ENCODE measurements at regions not wholly inside any gene's neighbourhood (a gene's known extent, or its start where the extent isn't known, plus 50 kb on each side); places are given as distances from the start of the nearest gene placed in this dataset.
A peak's percentile ranks its signal among the peaks of the same experiment; 100 is the strongest.

DNA sequence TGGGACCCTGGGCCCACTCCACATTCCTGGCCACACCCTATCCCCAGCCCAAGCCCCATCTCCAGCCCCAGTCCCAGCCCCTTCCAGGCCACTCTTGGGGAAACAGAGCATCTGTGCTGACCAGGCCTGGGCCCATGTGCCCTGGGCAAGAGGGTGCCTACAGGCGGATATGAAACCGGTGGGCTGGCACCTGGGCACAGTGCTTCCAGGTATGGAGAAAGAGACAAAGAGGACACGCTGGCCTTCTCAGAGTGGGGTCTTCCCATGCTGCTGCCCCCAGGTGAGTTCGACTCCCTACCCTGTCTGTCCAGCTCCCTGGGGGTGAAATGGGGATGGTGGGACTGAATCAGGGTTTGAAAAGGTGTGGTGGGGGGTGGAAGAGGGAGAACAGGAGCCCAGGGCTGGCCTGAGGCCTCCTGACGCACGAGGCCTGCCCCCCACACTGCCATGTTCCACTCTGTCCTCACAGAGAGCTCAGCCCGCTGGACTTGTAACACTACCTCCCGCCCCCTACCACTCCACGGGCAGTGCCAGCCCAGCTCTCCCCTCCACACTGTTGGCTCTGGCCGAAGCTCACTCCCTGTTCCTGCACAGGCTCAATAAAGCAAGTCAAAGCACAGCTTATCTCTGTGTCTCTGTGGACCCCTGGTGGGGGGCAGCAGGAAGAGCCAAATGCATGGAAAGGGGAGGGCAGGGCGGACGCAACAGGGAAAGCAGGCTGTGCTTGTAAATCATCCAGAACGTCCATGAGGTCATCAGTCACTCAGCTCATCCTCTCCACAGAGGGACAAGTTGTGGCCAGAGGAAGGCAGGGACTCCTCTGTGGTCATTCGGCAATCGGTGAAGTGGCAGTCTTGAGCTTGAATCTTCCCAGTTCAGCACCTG is 71.1 kb upstream of the TMEM97 start:
- peaks cover 32% of the 10 kb centered on the region for H3K27me3 ChIP-seq (ENCODE audit: control insufficient read depth, insufficient read depth, low read length)
- TF ChIP-seq, protein P1, sequence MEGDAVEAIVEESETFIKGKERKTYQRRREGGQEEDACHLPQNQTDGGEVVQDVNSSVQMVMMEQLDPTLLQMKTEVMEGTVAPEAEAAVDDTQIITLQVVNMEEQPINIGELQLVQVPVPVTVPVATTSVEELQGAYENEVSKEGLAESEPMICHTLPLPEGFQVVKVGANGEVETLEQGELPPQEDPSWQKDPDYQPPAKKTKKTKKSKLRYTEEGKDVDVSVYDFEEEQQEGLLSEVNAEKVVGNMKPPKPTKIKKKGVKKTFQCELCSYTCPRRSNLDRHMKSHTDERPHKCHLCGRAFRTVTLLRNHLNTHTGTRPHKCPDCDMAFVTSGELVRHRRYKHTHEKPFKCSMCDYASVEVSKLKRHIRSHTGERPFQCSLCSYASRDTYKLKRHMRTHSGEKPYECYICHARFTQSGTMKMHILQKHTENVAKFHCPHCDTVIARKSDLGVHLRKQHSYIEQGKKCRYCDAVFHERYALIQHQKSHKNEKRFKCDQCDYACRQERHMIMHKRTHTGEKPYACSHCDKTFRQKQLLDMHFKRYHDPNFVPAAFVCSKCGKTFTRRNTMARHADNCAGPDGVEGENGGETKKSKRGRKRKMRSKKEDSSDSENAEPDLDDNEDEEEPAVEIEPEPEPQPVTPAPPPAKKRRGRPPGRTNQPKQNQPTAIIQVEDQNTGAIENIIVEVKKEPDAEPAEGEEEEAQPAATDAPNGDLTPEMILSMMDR (IDR thresholded peaks at IDR 0.05; ENCODE audit: low read depth, low read length), result peak; percentile 20; the same call in 1 of the 2 replicates
- H3K4me3 ChIP-seq (ENCODE audit: low read depth, low read length), result no peak overlapping the region
- DNase-seq (ENCODE audit: low read depth, low spot score), result no peak
- H3K27ac ChIP-seq (ENCODE audit: low read depth, low read length), result no peak overlapping the region
- no peaks in the 10 kb centered on the region for H3K9me3 ChIP-seq (ENCODE audit: control insufficient read depth, insufficient read depth, low read length)
- ChIA-PET CTCF (interaction anchor here (0.6 to 4.9 kb wide), 4 partner anchors 14 to 488 kb away, joined by 3 to 42 read pairs (median 4); no protein-coding TSS in a partner anchor), POLR2A (no interaction called here)

DNA sequence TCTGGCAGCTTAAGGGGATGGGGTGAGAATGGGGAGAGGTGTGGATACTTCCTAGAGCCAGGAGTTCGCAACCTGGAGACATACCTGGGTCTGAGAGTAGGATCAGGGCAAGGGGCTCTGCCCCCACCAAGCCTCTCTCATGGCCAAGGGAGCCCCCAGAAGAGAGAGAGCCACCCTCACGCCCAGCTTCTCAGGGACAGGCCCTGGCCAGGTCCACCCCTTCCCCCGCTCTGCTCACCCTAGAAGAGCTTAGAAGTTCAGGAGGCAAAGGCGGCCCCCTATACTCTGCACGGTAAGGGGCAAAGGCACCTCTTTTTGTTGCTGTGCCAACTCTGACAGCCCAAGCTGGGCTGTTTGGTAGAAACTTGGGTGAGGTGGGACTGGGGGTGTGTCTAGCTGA is 69.3 kb upstream of the TMEM97 start:
- Histone ChIP-seq H3K4me3 (ENCODE audit: low read depth, low read length) (no peak overlapping the region), H3K27me3 (ENCODE audit: control insufficient read depth, insufficient read depth, low read length) (peaks cover 27% of the 10 kb centered on the region), H3K27ac (ENCODE audit: low read depth, low read length) (no peak overlapping the region), H3K9me3 (ENCODE audit: control insufficient read depth, insufficient read depth, low read length) (no peaks in the 10 kb centered on the region)
- CTCF ChIA-PET, result interaction anchor here (4.9 kb wide), 1 partner anchor 16 kb away, joined by 42 read pairs; no protein-coding TSS in a partner anchor
- TF ChIP-seq, protein P1 (IDR thresholded peaks at IDR 0.05; ENCODE audit: low read depth, low read length), result no peak
- POLR2A ChIA-PET, result no interaction called here
- DNase-seq (ENCODE audit: low read depth, low spot score), result no peak

DNA sequence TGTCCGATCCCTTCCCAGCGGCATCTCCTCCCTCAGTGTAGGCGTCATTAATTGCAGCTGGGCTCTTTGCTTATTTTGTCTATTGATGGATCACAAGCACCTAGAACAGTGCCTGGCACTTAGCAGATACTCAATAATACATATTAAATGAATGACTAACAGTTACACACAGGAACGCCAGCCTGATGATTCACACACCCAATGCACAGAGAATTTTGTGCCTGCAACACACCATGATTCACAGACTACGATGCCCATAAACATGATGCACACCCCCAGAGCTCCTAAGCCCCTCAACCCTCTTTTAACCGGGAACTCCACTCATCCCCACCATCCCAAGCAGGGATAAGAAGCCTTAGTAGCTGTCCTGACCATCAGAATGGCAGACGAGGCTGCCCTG is 66.6 kb upstream of the TMEM97 start:
- ChIA-PET CTCF (interaction anchor here (0.6 to 4.9 kb wide), 19 partner anchors 9 to 447 kb away, joined by 3 to 42 read pairs (median 6); no protein-coding TSS in a partner anchor), POLR2A (no interaction called here)
- no peak for DNase-seq (ENCODE audit: low read depth, low spot score)
- TF ChIP-seq, protein P1 (IDR thresholded peaks at IDR 0.05; ENCODE audit: low read depth, low read length), result no peak
- Histone ChIP-seq H3K27me3 (ENCODE audit: control insufficient read depth, insufficient read depth, low read length) (peaks cover 25% of the 10 kb centered on the region), H3K9me3 (ENCODE audit: control insufficient read depth, insufficient read depth, low read length) (no peaks in the 10 kb centered on the region), H3K27ac (ENCODE audit: low read depth, low read length) (no peak overlapping the region), H3K4me3 (ENCODE audit: low read depth, low read length) (no peak overlapping the region)

DNA sequence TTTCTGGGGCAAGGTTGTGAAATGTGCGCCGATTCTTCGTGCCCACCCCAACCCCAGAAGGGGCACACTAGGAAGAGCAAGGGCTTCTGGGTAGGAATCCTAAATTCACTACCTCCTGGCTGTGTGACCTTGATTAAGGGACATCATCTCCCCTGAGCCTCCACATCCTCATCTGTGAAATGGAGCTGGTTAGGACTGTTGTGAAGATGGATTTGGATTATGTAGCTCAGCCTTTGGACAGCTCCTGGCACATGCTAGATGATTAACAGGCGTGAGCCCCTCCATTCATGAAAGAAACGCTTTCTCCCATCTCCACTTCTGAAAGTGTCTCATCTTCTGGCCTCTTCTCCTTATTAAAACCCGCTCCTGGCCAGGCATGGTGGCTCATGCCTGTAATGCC is 65.3 kb upstream of the TMEM97 start:
- POLR2A ChIA-PET, result no interaction called here
- Histone ChIP-seq H3K4me3 (ENCODE audit: low read depth, low read length) (no peak overlapping the region), H3K27me3 (ENCODE audit: control insufficient read depth, insufficient read depth, low read length) (peaks cover 26% of the 10 kb centered on the region), H3K27ac (ENCODE audit: low read depth, low read length) (no peak overlapping the region), H3K9me3 (ENCODE audit: control insufficient read depth, insufficient read depth, low read length) (no peaks in the 10 kb centered on the region)
- CTCF ChIA-PET, result interaction anchor here (0.6 to 1.0 kb wide), 2 partner anchors 45 to 448 kb away, joined by 3 read pairs; no protein-coding TSS in a partner anchor
- TF ChIP-seq, protein P1 (IDR thresholded peaks at IDR 0.05; ENCODE audit: low read depth, low read length), result no peak
- DNase-seq (ENCODE audit: low read depth, low spot score), result no peak

DNA sequence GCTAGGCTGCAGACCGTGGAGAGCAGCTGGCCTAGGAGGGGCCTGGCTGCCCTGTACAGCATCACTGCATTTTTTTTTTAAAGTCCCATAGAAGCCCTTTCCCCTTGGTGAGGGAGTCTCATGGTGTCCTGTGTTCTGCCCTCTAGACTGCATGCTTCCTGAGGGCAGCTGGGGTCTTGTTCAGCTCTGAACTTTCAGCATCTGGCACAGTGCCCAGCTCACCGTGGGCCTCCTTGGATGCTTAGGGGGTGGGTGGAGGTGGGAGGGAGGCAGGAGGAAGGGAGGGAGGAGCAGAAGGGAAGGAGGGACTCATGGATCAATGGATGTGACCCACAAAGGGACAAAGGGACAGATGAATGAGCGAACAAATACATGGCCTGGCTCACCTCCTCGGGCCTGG is 63.4 kb upstream of the TMEM97 start:
- ChIA-PET CTCF (no interaction called here), POLR2A (interaction anchor here (0.7 kb wide), 1 partner anchor 140 kb away, joined by 6 read pairs; no protein-coding TSS in a partner anchor)
- Histone ChIP-seq H3K27ac (ENCODE audit: low read depth, low read length) (no peak overlapping the region), H3K27me3 (ENCODE audit: control insufficient read depth, insufficient read depth, low read length) (peaks cover 28% of the 10 kb centered on the region), H3K4me3 (ENCODE audit: low read depth, low read length) (no peak overlapping the region), H3K9me3 (ENCODE audit: control insufficient read depth, insufficient read depth, low read length) (no peaks in the 10 kb centered on the region)
- DNase-seq (ENCODE audit: low read depth, low spot score), result no peak
- TF ChIP-seq, protein P1 (IDR thresholded peaks at IDR 0.05; ENCODE audit: low read depth, low read length), result no peak

Data from AG04450 (cell line).